Posterior cingulate gyrus (tissue), 11 donors: ENCODE measurements at regions not wholly inside any gene's neighbourhood (a gene's known extent, or its start where the extent isn't known, plus 50 kb on each side); places are given as distances from the start of the nearest gene placed in this dataset.

Experiments used
- DNase-seq, 10 donors: peaks; one replicate each; pipeline versions ENCODE4 v3.0.0 to v3.0.0-alpha.2; 2020 to 2021; ENCODE audit warnings: mixed read lengths in 3 of 10
- intact Hi-C: fragments of 100-400 bp; cut with DNase I; formaldehyde crosslinking; loops from one replicate; pipeline ENCODE4 v1.15.1; 2023

DNA sequence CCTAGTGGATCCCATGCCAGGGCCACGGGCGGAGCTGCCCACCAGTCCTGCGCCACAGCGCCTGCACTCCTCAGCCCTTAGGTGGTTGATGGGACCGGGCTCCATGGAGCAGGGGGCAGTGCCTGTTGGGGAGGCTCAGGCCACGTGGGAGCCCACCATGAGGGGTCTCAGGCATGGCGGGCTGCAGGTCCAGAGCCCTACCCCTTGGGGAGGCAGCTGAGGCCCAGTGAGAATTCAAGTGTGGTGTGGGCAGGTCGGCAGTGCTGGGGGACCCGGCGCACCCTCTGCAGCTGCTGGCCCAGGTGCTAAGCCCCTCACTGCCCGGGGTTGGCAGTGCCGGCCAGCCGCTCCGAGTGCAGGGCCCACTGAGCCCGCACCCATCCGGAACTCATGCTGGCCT, 139.8 kb upstream of the LYZL2 start:
- intact Hi-C loops = no loop called here
- DNase-seq = peak in 1 of 10 donors; percentile 70

GRCh38 chr10:30765616-30766015, 136.1 kb upstream of the LYZL2 start:
- intact Hi-C loops = no loop called here
- no peak for DNase-seq

- DNase-seq = no peak
- intact Hi-C loops = no loop called here
These were observed 135.6 kb upstream of the LYZL2 start for GRCh38 chr10:30765022-30765615.

DNA sequence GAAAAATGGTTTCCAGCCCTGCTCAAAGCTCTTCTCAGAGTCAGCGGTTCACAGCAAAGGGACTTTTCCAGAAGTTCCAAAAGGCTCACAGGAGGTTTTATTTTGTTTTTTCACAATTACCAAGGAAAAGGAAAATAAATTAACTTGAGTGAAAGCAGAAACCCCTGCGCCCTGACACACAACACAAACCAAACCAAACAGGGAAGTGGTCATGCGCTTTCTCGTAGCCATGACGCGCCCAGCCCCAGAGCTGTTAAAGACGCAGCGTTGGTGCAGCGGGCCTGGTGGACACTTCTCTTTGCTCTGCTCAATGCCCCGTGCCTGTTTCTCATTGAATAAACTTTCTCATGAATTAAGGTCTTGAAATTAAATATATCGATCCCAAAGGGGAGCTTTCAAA, 134.4 kb upstream of the LYZL2 start:
- intact Hi-C loops = no loop called here

DNA sequence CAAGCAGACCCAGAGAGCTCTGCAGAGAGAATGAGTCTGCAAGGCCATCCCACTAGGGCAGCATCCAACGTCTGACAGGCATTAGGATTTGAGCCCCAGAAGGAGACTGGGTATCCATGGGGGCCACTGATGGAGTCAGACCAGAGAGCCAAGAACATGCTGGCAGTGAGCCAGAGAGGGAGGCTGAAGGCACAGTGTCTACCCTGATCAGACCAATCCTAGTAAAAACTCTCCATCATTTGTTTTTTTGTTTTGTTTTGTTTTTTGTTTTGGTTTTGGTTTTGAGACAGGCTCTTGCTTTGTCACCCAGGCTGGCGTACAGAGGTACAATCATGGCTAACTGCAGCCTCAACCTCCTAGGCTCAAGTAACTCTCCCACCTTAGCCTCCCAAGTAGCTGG, 133.1 kb upstream of the LYZL2 start:
- intact Hi-C loops = no loop called here

More for the DNA sequence above, 134.4 kb upstream of the LYZL2 start:
- peak in 1 of 10 donors; percentile 84 for DNase-seq

DNA sequence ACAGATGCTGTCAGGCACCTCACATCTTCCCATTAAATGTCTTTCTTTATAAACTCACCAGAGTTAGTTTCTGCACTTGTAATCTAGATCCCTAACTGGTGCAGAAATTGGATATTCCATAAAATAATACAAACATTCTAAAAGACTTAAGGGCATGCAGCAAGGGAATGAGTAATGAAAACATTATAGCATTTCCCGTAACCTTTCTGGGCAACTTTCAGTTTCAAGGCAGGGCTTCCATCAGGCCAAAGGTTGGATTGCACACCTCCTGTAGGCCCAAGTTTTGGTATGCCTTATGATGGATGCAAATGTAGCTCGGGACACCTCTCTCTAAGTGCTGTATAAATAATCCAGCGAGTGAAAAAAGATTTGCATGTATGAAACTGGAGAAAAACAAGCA, 129.9 kb upstream of the LYZL2 start:
- no peak for DNase-seq
- intact Hi-C loops = loop anchor here (10.0 kb wide), 1 partner anchor 1045 kb away; no protein-coding TSS in a partner anchor

More for the DNA sequence above, 133.1 kb upstream of the LYZL2 start:
- peak in 1 of 10 donors; percentile 55 for DNase-seq

GRCh38 chr10:30758338-30758737, 128.8 kb upstream of the LYZL2 start:
- DNase-seq = peak in 1 of 10 donors; percentile 15
- intact Hi-C loops = loop anchor here (10.0 kb wide), 1 partner anchor 1046 kb away; no protein-coding TSS in a partner anchor

- intact Hi-C loops = loop anchor here (10.0 kb wide), 1 partner anchor 1048 kb away; no protein-coding TSS in a partner anchor
- DNase-seq = no peak
These were observed 127.3 kb upstream of the LYZL2 start for GRCh38 chr10:30756896-30757295.

- intact Hi-C loops = loop anchor here (10.0 kb wide), 1 partner anchor 1049 kb away; no protein-coding TSS in a partner anchor
These were observed 126.6 kb upstream of the LYZL2 start for GRCh38 chr10:30756151-30756550.

GRCh38 chr10:30755441-30755953, 125.9 kb upstream of the LYZL2 start:
- DNase-seq = no peak
- intact Hi-C loops = loop anchor here (10.0 kb wide), 1 partner anchor 1049 kb away; no protein-coding TSS in a partner anchor

More at GRCh38 chr10:30756151-30756550, 126.6 kb upstream of the LYZL2 start:
- DNase-seq = peak in 1 of 10 donors; percentile 27

GRCh38 chr10:30752481-30752881, 122.9 kb upstream of the LYZL2 start:
- intact Hi-C loops = loop anchor here (5.0 to 10.0 kb wide), 2 partner anchors 740 to 1052 kb away; no protein-coding TSS in a partner anchor
- DNase-seq = peak in 3 of 10 donors; percentile 33 to 84 (median 41)

DNA sequence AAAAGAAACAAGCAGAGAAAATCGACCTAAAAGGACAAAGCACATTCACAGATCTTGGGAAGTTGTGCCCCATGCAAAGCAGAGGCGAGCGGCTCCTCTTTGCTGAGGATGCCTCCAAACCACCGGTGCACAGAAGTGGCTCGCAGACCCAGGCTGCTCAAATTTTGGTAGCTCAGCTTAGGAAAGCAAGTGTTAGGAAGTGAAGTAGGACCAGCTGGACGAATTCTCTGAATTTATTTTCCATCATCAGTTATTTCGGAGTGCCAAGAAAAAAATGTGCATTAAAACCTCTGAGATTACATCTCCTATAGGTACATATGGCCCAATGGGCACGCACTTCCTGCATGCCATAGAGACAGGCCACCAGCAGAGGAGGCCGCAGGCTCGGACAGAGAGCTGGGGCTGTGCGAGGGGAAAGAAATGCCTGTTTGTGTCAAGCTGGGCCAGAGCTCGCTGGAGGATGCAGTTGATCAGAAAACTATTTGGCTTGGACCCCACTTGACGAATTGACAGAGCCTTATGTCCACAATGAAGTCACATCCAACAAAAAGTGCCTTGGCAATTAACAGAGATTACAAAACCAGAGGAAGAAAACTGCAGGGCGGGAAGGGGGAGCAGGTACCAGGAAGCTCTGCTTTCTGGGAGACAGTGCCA, 122.3 kb upstream of the LYZL2 start:
- intact Hi-C loops = loop anchor here (5.0 to 10.0 kb wide), 2 partner anchors 740 to 1053 kb away; no protein-coding TSS in a partner anchor
- DNase-seq = peak; percentile 59 to 97 (median 82)

- intact Hi-C loops = loop anchor here (5.0 to 10.0 kb wide), 2 partner anchors 741 to 1054 kb away; no protein-coding TSS in a partner anchor
- peak in 1 of 10 donors; percentile 37 for DNase-seq
These were observed 121.6 kb upstream of the LYZL2 start for GRCh38 chr10:30750971-30751677.

- intact Hi-C loops = no loop called here
- DNase-seq = peak in 1 of 10 donors; percentile 22
These were observed 119.8 kb upstream of the LYZL2 start for GRCh38 chr10:30749385-30749784.

GRCh38 chr10:30748152-30748973, 118.8 kb upstream of the LYZL2 start:
- intact Hi-C loops = no loop called here

DNA sequence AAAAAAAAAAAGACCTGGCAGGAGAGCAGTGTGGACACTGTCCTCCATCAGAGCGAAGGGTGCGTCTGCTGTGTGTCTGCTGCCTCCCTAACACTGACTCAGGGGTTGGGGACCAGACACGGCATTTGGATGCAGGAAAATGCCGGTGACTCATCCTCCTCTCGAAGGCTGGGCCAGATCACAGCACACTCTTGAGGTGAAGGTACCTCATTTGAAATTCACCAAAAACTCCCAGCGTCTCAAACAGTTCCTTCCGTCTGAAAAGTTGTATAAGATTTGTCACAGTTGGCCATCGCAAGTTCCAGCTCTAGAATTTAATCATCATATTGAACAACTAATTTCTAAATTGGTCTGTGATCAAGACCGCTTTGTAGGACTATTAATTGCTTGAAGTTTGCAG, 118.1 kb upstream of the LYZL2 start:
- peak in 1 of 10 donors; percentile 49 for DNase-seq
- intact Hi-C loops = no loop called here

More at GRCh38 chr10:30748152-30748973, 118.8 kb upstream of the LYZL2 start:
- peak in 1 of 10 donors; percentile 42 for DNase-seq

- no peak for DNase-seq
- intact Hi-C loops = no loop called here
These were observed 116.4 kb upstream of the LYZL2 start for GRCh38 chr10:30745953-30746352.

GRCh38 chr10:30744106-30744505, 114.6 kb upstream of the LYZL2 start:
- DNase-seq = no peak
- intact Hi-C loops = no loop called here

DNA sequence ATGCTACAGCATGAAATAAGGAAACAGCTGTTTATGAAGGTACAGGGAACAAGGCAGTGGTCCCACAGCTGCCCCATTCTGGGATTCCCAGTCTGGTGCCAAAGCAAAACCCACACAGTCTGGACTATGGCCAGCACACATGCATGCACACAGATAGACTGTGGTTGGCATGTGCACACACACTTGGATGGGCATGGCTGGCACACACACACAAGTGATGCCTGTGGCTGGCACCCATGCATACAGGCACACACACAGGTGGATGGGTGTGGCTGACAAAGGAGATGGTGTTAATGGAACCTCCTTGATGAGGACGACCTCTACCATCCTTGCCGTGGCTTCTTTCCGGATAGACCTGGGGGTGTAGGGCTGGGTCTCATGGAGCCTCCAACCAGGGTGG, 114.0 kb upstream of the LYZL2 start:
- peak in 1 of 10 donors; percentile 47 for DNase-seq
- intact Hi-C loops = no loop called here

DNA sequence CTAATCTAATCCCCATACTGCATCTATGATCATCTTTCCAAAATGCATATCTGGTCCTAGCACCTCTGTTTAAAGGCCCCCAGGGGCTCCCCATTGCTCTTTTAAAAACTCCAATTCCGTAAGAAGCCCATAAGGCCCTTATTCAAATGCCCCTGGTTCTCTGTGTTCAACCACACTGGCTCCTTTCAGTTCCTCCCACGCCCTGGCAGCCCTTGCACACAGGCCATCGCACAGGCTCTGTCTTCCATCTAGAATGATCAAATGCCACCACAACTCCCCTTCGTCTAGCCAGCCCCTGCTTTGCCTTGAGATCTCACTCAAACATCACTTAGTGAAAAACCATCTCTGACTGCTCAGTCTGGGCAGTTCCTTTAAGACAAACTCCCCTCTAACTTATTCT, 112.9 kb upstream of the LYZL2 start:
- peak in 1 of 10 donors; percentile 47 for DNase-seq
- intact Hi-C loops = no loop called here
